GM12878 (cell line): ENCODE measurements at regions not wholly inside any gene's neighbourhood (a gene's known extent, or its start where the extent isn't known, plus 50 kb on each side); places are given as distances from the start of the nearest gene placed in this dataset.

Source experiments
- ATAC-seq: fragments of 200-7000 bp; cut with Tn5 transposase; 3 replicates; pipeline ENCODE4 v1.9.1; 2020; ENCODE audit warnings: mild to moderate bottlenecking, moderate library complexity
- BruUV-seq: library from RNA; stranded (reverse); fragments of 400-500 nt; replicated peaks from 2 replicates; lab custom pipeline; 2021; lab: Mats Ljungman, UMichigan
- CTCF ChIA-PET: fragments of 300-600 bp; sonication (Branson Sonifier 250); formaldehyde crosslinking; extraction: SDS; loops from one replicate; lab custom pipeline; 2021; ENCODE audit warnings: inconsistent platforms; lab: Yijun Ruan, JAX
- POLR2A ChIA-PET: fragments of 350-600 bp; formaldehyde crosslinking; extraction: SDS; loops from one replicate; lab custom pipeline; 2021; ENCODE audit warnings: inconsistent platforms; lab: Charles Lee
- RAD21 ChIA-PET: fragments of 300-600 bp; sonication (Branson Sonifier 250); formaldehyde crosslinking; loops from one replicate; lab custom pipeline; 2023; ENCODE audit warnings: antibody characterized with exemption; ENCODE audit not compliant: unreplicated experiment; lab: Charles Lee
- SMC1A ChIA-PET: fragments of 300-600 bp; sonication (Branson Sonifier 250); formaldehyde crosslinking; loops from one replicate; lab custom pipeline; 2023; ENCODE audit not compliant: unreplicated experiment, uncharacterized antibody; lab: Charles Lee
- DNase-seq: peaks from one replicate; pipeline ENCODE4 v3.0.0-alpha.2; 2011; ENCODE audit warnings: low read depth, low spot score
- FAIRE-seq: peaks from 3 replicates; lab custom pipeline; 2011; peaks lifted over from hg19 to GRCh38; lab: Jason Lieb, UNC
- H2AFZ ChIP-seq: 2 replicates; pipeline ENCODE4 v1.6.0; 2011; ENCODE audit warnings: low read depth, low read length, control low read depth; ENCODE audit not compliant: control insufficient read depth
- H3K27ac ChIP-seq: 2 replicates; pipeline ENCODE4 v1.5.1; 2011; ENCODE audit warnings: control low read depth; ENCODE audit not compliant: control insufficient read depth, insufficient read depth
- H3K27me3 ChIP-seq, 2 experiments: replicated peaks in 1 of 2; 2 replicates each; pipeline versions ENCODE4 v1.6.0 to v1.6.1; 2011; ENCODE audit warnings: low read length in 1 of 2; ENCODE audit not compliant: control insufficient read depth in 2 of 2, insufficient read depth in 2 of 2
- H3K36me3 ChIP-seq, 2 experiments: 2 replicates each; pipeline ENCODE4 v1.5.1; 2011; ENCODE audit warnings: low read length in 1 of 2; ENCODE audit not compliant: control insufficient read depth in 2 of 2, insufficient read depth in 2 of 2
- H3K4me1 ChIP-seq: 2 replicates; pipeline ENCODE4 v1.6.1; 2011; ENCODE audit warnings: mild to moderate bottlenecking, low read length, moderate library complexity, mixed read lengths; ENCODE audit not compliant: control insufficient read depth, insufficient read depth
- H3K4me2 ChIP-seq: 2 replicates; pipeline ENCODE4 v1.6.0; 2011; ENCODE audit warnings: control low read depth; ENCODE audit not compliant: control insufficient read depth, insufficient read depth
- H3K4me3 ChIP-seq: fragments of 200-600 bp; sonication (generic); 2 replicates; pipeline ENCODE4 v1.5.1; 2016
- H3K79me2 ChIP-seq: 2 replicates; pipeline ENCODE4 v1.6.0; 2011; ENCODE audit warnings: low read length; ENCODE audit not compliant: control insufficient read depth, insufficient read depth
- H3K9ac ChIP-seq: 2 replicates; pipeline ENCODE4 v1.8.0; 2011; ENCODE audit warnings: low read length, control low read depth, mixed read lengths; ENCODE audit not compliant: control insufficient read depth, insufficient read depth
- H3K9me3 ChIP-seq: replicated peaks from 3 replicates; pipeline ENCODE4 v1.5.1; 2011; ENCODE audit warnings: mild to moderate bottlenecking, low read length; ENCODE audit not compliant: control insufficient read depth, insufficient read depth
- H4K20me1 ChIP-seq: 2 replicates; pipeline ENCODE4 v1.6.0; 2011; ENCODE audit not compliant: control insufficient read depth, insufficient read depth
- CREM ChIP-seq: IDR thresholded peaks from 2 replicates; pipeline ENCODE4 v1.6.1; 2014; ENCODE audit warnings: antibody characterized with exemption, low read depth
- DPF2 ChIP-seq: fragments of 450-650 bp; IDR thresholded peaks from 2 replicates; pipeline ENCODE4 v1.6.1; 2017; ENCODE audit warnings: mild to moderate bottlenecking
- KDM1A ChIP-seq: fragments of 200-600 bp; sonication (generic); IDR thresholded peaks from 2 replicates; pipeline ENCODE4 v1.6.1; 2016; ENCODE audit warnings: borderline replicate concordance
- MAX ChIP-seq: IDR thresholded peaks from 2 replicates; pipeline ENCODE4 v1.6.1; 2012; ENCODE audit warnings: low read depth, low read length, improper control_type of control experiment
- MTA3 ChIP-seq: IDR thresholded peaks from 2 replicates; pipeline ENCODE4 v1.6.1; 2012; ENCODE audit warnings: low read length, inconsistent platforms, borderline replicate concordance
- NR2C2 ChIP-seq: IDR thresholded peaks from 2 replicates; pipeline ENCODE4 v1.6.1; 2011; ENCODE audit warnings: borderline replicate concordance, low read depth; ENCODE audit not compliant: control insufficient read depth, insufficient read length
- PAX8 ChIP-seq: fragments of 450-650 bp; IDR thresholded peaks from 2 replicates; pipeline ENCODE4 v1.6.1; 2017; ENCODE audit warnings: mild to moderate bottlenecking, moderate library complexity
- POLR2A ChIP-seq: IDR thresholded peaks from 2 replicates; pipeline ENCODE4 v1.6.1; 2011; ENCODE audit warnings: low read depth, mild to moderate bottlenecking, low read length
- POLR2AphosphoS5 ChIP-seq: IDR thresholded peaks from 2 replicates; pipeline ENCODE4 v1.6.1; 2011; ENCODE audit warnings: mild to moderate bottlenecking, low read length, inconsistent platforms
- RAD21 ChIP-seq: IDR thresholded peaks from 2 replicates; pipeline ENCODE4 v1.6.1; 2011; ENCODE audit warnings: mild to moderate bottlenecking, low read depth, low read length, moderate library complexity; ENCODE audit not compliant: insufficient read depth
- RAD51 ChIP-seq: fragments of 450-650 bp; IDR thresholded peaks from 2 replicates; pipeline ENCODE4 v1.6.1; 2016; ENCODE audit warnings: moderate library complexity, mild to moderate bottlenecking, inconsistent platforms
- RBBP5 ChIP-seq: fragments of 200-600 bp; sonication (generic); conservative IDR thresholded peaks from 2 replicates; pipeline ENCODE4 v1.6.1; 2016
- RFX5 ChIP-seq: IDR thresholded peaks from 2 replicates; pipeline ENCODE4 v1.6.1; 2011; ENCODE audit warnings: low read depth, low read length, improper control_type of control experiment
- SIN3A ChIP-seq: IDR thresholded peaks from 2 replicates; pipeline ENCODE4 v1.6.1; 2012; ENCODE audit warnings: low read depth, low read length, improper control_type of control experiment
- SMAD1 ChIP-seq: fragments of 450-650 bp; IDR thresholded peaks from 2 replicates; pipeline ENCODE4 v1.6.1; 2018; ENCODE audit warnings: mild to moderate bottlenecking, low read depth; ENCODE audit not compliant: partially characterized antibody
- SREBF1 ChIP-seq: IDR thresholded peaks from 2 replicates; pipeline ENCODE4 v1.6.1; 2012; ENCODE audit warnings: mild to moderate bottlenecking, low read length
- TCF12 ChIP-seq: IDR thresholded peaks from 2 replicates; pipeline ENCODE4 v1.6.1; 2011; ENCODE audit warnings: low read depth, mild to moderate bottlenecking, low read length
- ZNF592 ChIP-seq: fragments of 450-650 bp; IDR thresholded peaks from 2 replicates; pipeline ENCODE4 v1.6.1; 2017; ENCODE audit warnings: mild to moderate bottlenecking, moderate library complexity
- WGBS: methylation state at CpG from one replicate; pipeline ENCODE4 v1.1.6; 2016; ENCODE audit warnings: low lambda C conversion rate; ENCODE audit not compliant: insufficient replicate concordance, insufficient coverage; ENCODE audit errors: missing lambda C conversion rate; 5-methylcytosine and 5-hydroxymethylcytosine counted together
- in situ Hi-C: fragments of 300-500 bp; cut with MboI; formaldehyde crosslinking; loops from 9 replicates; pipeline ENCODE4 v1.14.3; 2018; ENCODE audit warnings: mixed read lengths
- intact Hi-C: fragments of 100-400 bp; cut with micrococcal nuclease; formaldehyde crosslinking; loops from one replicate; pipeline ENCODE4 v1.14.2; 2022; ENCODE audit not compliant: unreplicated experiment

- Histone ChIP-seq H3K4me2 (no peak overlapping the region), H3K36me3 (no peaks in the 10 kb centered on the region), H3K9ac (no peak overlapping the region), H3K4me3 (no peak overlapping the region), H3K27me3 (no peaks in the 10 kb centered on the region; a peak in 2 of 4 replicates), H3K27ac (no peak overlapping the region), H3K79me2 (no peaks in the 10 kb centered on the region), H2AFZ (no peak overlapping the region), H4K20me1 (no peaks in the 10 kb centered on the region), H3K4me1 (no peaks in the 10 kb centered on the region), H3K9me3 (no peaks in the 10 kb centered on the region)
- in situ Hi-C loops = no loop called here
- 59% methylated on average over 7 of the region's 7 CpGs for WGBS
- POLR2A ChIA-PET = no interaction called here
- intact Hi-C loops = no loop called here
- RAD21 ChIA-PET = no interaction called here
- TF ChIP-seq MTA3 (no peak), CREM (no peak), RAD21 (no peak), SREBF1 (no peak), POLR2AphosphoS5 (no peak), PAX8 (no peak), RAD51 (no peak), RFX5 (no peak)
- no peak for ATAC-seq
- CTCF ChIA-PET = interaction anchor here (0.6 to 0.9 kb wide), 2 partner anchors 13 to 57 kb away, joined by 3 read pairs; no protein-coding TSS in a partner anchor
- FAIRE-seq = no peak
- no peak for DNase-seq
- BruUV-seq = no TSS peak
- SMC1A ChIA-PET = interaction anchor here (1.4 kb wide), 1 partner anchor 16 kb away, joined by 5 read pairs; no protein-coding TSS in a partner anchor
These were observed 59.0 kb upstream of the TNRC6C start for GRCh38 chr17:77899498-77899897.

DNA sequence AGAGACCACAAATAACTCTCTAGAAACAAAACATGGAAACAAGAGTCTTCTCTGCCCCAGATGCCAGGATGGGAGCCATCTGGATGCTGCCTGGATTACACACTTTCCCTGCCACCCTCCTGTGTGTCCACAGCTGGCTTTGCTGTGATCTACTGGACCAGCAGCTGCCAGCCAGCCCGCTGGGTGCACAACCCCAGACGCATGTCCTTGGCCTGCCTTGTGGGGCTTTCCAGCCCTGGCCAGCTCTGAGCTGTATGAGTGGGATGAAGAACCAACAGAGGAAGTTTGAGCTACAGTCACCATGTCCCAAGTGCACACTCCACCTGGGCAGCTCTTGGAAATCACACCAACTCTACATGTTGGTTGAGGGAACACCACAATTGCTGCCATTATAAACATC is 57.0 kb upstream of the TNRC6C start:
- RAD21 ChIA-PET = no interaction called here
- TF ChIP-seq ZNF592 (no peak), POLR2A (no peak), TCF12 (no peak), SMAD1 (no peak), DPF2 (no peak), KDM1A (no peak), MAX (no peak), RFX5 (no peak), SIN3A (no peak), RBBP5 (no peak), NR2C2 (no peak)

More for the DNA sequence above, 57.0 kb upstream of the TNRC6C start:
- Histone ChIP-seq H3K79me2 (no peaks in the 10 kb centered on the region), H3K9me3 (no peaks in the 10 kb centered on the region), H3K36me3 (no peaks in the 10 kb centered on the region), H3K27me3 (no peaks in the 10 kb centered on the region; a peak in 3 of 4 replicates), H3K4me1 (no peaks in the 10 kb centered on the region), H3K9ac (no peak overlapping the region), H2AFZ (no peak overlapping the region), H3K27ac (no peak overlapping the region), H3K4me3 (no peak overlapping the region), H4K20me1 (no peaks in the 10 kb centered on the region), H3K4me2 (no peak overlapping the region)
- SMC1A ChIA-PET = interaction anchor here (0.7 kb wide), 1 partner anchor 54 kb away, joined by 3 read pairs; no protein-coding TSS in a partner anchor
- FAIRE-seq = no peak
- CTCF ChIA-PET = no interaction called here
- BruUV-seq = no TSS peak
- in situ Hi-C loops = no loop called here
- peak; percentile 45 for ATAC-seq
- POLR2A ChIA-PET = no interaction called here
- intact Hi-C loops = no loop called here
- no peak for DNase-seq
- 0% methylated on average over 2 of the region's 2 CpGs for whole genome bisulfite sequencing
